Calu3 (cell line): ENCODE measurements at regions not wholly inside any gene's neighbourhood (a gene's known extent, or its start where the extent isn't known, plus 50 kb on each side); places are given as distances from the start of the nearest gene placed in this dataset.

Source experiments
- BruUV-seq: library from RNA; stranded (reverse); fragments of 400-500 nt; replicated peaks from 2 replicates; lab custom pipeline; 2021; lab: Mats Ljungman, UMichigan
- CTCF ChIA-PET: fragments of 300-600 bp; sonication (Branson Sonifier 250); formaldehyde crosslinking; loops from one replicate; lab custom pipeline; 2022; ENCODE audit warnings: antibody characterized with exemption; lab: Charles Lee
- DNase-seq: peaks from one replicate; pipeline ENCODE4 v3.0.0; 2022
- H3K27ac Mint-ChIP-seq: one replicate; pipeline ENCODE4 v1.8.0; 2022; ENCODE audit warnings: mixed read lengths; ENCODE audit not compliant: unreplicated experiment
- H3K27me3 Mint-ChIP-seq: one replicate; pipeline ENCODE4 v1.8.0; 2022; ENCODE audit warnings: mixed read lengths; ENCODE audit not compliant: unreplicated experiment
- H3K36me3 Mint-ChIP-seq: one replicate; pipeline ENCODE4 v1.8.0; 2022; ENCODE audit warnings: mild to moderate bottlenecking, moderate library complexity, mixed read lengths; ENCODE audit not compliant: insufficient read depth, unreplicated experiment
- H3K4me1 Mint-ChIP-seq: one replicate; pipeline ENCODE4 v1.8.0; 2022; ENCODE audit warnings: mild to moderate bottlenecking, low read depth, mixed read lengths; ENCODE audit not compliant: unreplicated experiment
- H3K4me3 Mint-ChIP-seq: one replicate; pipeline ENCODE4 v1.8.0; 2022; ENCODE audit warnings: mild to moderate bottlenecking, low read depth, moderate library complexity, mixed read lengths; ENCODE audit not compliant: unreplicated experiment
- H3K9me3 Mint-ChIP-seq: one replicate; pipeline ENCODE4 v1.8.0; 2022; ENCODE audit warnings: low read depth, mixed read lengths; ENCODE audit not compliant: unreplicated experiment
- intact Hi-C: fragments of 100-400 bp; cut with micrococcal nuclease; formaldehyde crosslinking; loops from one replicate; pipeline ENCODE4 v1.10.0; 2022; ENCODE audit not compliant: unreplicated experiment
- TF ChIP-seq, protein P1 (sequence below): fragments of 200-600 bp; IDR thresholded peaks from one replicate; pipeline ENCODE4 v1.8.0; 2022; ENCODE audit warnings: antibody characterized with exemption; ENCODE audit not compliant: unreplicated experiment

DNA sequence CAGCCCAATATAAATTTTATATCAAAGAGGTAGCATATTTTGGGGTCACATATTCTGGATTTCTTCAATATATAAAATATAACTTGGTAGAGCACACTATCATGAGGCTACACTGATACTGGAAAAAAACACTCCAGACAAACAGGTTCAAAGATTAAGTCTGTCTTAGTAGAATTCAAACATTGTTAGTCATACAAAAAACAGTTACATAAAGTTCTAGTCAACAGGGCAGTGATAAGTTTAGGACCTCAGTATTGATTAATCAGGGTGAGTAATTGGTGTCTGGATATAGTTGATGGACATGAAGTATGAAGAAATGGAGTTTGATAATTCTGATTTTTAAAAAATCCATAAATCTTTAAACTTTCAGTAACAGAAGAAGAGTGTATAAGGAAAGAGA, 1291.3 kb downstream of the FSTL5 start:
- H3K4me3 Mint-ChIP-seq = no peak overlapping the region
- no TSS peak for BruUV-seq

GRCh38 chr4:160877087-160877790, 1286.6 kb downstream of the FSTL5 start:
- no TSS peak for BruUV-seq
- H3K4me1 Mint-ChIP-seq = peaks cover 8% of the 10 kb centered on the region
- no peaks in the 10 kb centered on the region for H3K9me3 Mint-ChIP-seq
- CTCF ChIA-PET = no interaction called here
- H3K27ac Mint-ChIP-seq = no peak overlapping the region
- H3K27me3 Mint-ChIP-seq = no peaks in the 10 kb centered on the region
- H3K4me3 Mint-ChIP-seq = no peak overlapping the region
- no peak for DNase-seq
- H3K36me3 Mint-ChIP-seq = no peaks in the 10 kb centered on the region
- TF ChIP-seq, protein P1, sequence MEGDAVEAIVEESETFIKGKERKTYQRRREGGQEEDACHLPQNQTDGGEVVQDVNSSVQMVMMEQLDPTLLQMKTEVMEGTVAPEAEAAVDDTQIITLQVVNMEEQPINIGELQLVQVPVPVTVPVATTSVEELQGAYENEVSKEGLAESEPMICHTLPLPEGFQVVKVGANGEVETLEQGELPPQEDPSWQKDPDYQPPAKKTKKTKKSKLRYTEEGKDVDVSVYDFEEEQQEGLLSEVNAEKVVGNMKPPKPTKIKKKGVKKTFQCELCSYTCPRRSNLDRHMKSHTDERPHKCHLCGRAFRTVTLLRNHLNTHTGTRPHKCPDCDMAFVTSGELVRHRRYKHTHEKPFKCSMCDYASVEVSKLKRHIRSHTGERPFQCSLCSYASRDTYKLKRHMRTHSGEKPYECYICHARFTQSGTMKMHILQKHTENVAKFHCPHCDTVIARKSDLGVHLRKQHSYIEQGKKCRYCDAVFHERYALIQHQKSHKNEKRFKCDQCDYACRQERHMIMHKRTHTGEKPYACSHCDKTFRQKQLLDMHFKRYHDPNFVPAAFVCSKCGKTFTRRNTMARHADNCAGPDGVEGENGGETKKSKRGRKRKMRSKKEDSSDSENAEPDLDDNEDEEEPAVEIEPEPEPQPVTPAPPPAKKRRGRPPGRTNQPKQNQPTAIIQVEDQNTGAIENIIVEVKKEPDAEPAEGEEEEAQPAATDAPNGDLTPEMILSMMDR = no peak
- intact Hi-C loops = no loop called here

More for the DNA sequence above, 1291.3 kb downstream of the FSTL5 start:
- Mint-ChIP-seq H3K4me1 (peaks cover 9% of the 10 kb centered on the region), H3K27me3 (no peaks in the 10 kb centered on the region), H3K36me3 (no peaks in the 10 kb centered on the region), H3K27ac (no peak overlapping the region), H3K9me3 (no peaks in the 10 kb centered on the region)
- DNase-seq = no peak
- TF ChIP-seq, protein P1 = no peak
- intact Hi-C loops = no loop called here
- CTCF ChIA-PET = no interaction called here

- intact Hi-C loops = no loop called here
- no peaks in the 10 kb centered on the region for H3K27me3 Mint-ChIP-seq
- H3K4me3 Mint-ChIP-seq = no peak overlapping the region
- CTCF ChIA-PET = no interaction called here
- DNase-seq = no peak
- no peaks in the 10 kb centered on the region for H3K9me3 Mint-ChIP-seq
- no peak overlapping the region for H3K27ac Mint-ChIP-seq
- BruUV-seq = no TSS peak
- no peaks in the 10 kb centered on the region for H3K36me3 Mint-ChIP-seq
- TF ChIP-seq, protein P1 = no peak
- no peaks in the 10 kb centered on the region for H3K4me1 Mint-ChIP-seq
Observed at GRCh38 chr4:160880180-160880579, 1283.6 kb downstream of the FSTL5 start.

DNA sequence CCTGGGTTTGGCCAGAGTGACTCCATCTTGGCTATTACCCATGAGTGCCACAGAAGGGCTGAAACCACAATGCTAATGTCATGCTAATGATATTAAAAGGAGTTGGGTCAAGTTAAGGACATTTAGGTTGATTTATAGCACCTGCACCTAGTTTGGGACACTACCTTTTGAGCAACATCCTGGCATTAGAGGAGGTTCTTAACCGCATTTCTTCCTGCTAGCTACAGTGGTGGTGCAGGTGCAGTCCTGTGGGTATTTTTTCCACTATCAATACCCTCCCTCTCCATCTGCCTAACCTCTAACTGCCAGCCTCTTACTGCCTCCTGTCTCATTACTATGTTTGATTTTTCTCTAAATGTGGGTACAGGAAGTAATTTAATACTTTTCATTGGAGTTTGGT, 1276.1 kb downstream of the FSTL5 start:
- intact Hi-C loops = no loop called here
- CTCF ChIA-PET = no interaction called here
- no peaks in the 10 kb centered on the region for H3K36me3 Mint-ChIP-seq
- H3K27ac Mint-ChIP-seq = no peak overlapping the region
- no peak overlapping the region for H3K4me3 Mint-ChIP-seq
- TF ChIP-seq, protein P1 = no peak
- H3K9me3 Mint-ChIP-seq = no peaks in the 10 kb centered on the region
- no peaks in the 10 kb centered on the region for H3K4me1 Mint-ChIP-seq
- DNase-seq = no peak
- no peaks in the 10 kb centered on the region for H3K27me3 Mint-ChIP-seq
- BruUV-seq = no TSS peak
